ENCODE measurements at regions not wholly inside any gene's neighbourhood (a gene's known extent, or its start where the extent isn't known, plus 50 kb on each side); places are given as distances from the start of the nearest gene placed in this dataset.

- Histone ChIP-seq H3K27me3 (ENCODE audit: insufficient read depth, low read length) (no peaks in the 10 kb centered on the region), H3K4me3 (replicated peaks in 1 of 2; ENCODE audit: low read depth in 1 of 2, low read length in 2 of 2) (no peak overlapping the region), H3K36me3 (ENCODE audit: control insufficient read depth in 1 of 2, insufficient read depth in 2 of 2, low read length in 2 of 2) (no peaks in the 10 kb centered on the region), H3K4me2 (ENCODE audit: low read length) (no peak overlapping the region), H4K20me1 (ENCODE audit: insufficient read depth) (no peaks in the 10 kb centered on the region), H3K9me2 (ENCODE audit: insufficient read depth) (no peaks in the 10 kb centered on the region), H3K9me3 (ENCODE audit: control insufficient read depth in 1 of 2, insufficient read depth in 1 of 2, low read depth in 1 of 2, low read length in 2 of 2) (no peaks in the 10 kb centered on the region), H2AFZ (ENCODE audit: low read depth, low read length, poor library complexity, severe bottlenecking) (no peak overlapping the region), H3K27ac (ENCODE audit: low read depth, low read length) (no peak overlapping the region), H3K4me1 (ENCODE audit: control insufficient read depth in 1 of 2, insufficient read depth in 2 of 2, low read length in 2 of 2) (no peaks in the 10 kb centered on the region), H3K9ac (ENCODE audit: low read length) (no peak overlapping the region), H3K79me2 (ENCODE audit: insufficient read depth, low read length) (no peaks in the 10 kb centered on the region)
- POLR2A ChIA-PET = no interaction called here
- CTCF ChIA-PET = no interaction called here
- TF ChIP-seq POLR2A (IDR thresholded peaks at IDR 0.05; ENCODE audit: borderline replicate concordance, extremely low read depth, insufficient read depth, insufficient read length) (no peak), EZH2phosphoT487 (IDR thresholded peaks at IDR 0.05; ENCODE audit: borderline replicate concordance) (no peak), SIN3A (IDR thresholded peaks at IDR 0.05; ENCODE audit: low read depth) (no peak), ZNF274 (IDR thresholded peaks at IDR 0.05; ENCODE audit: low read depth, low read length) (no peak), RAD21 (IDR thresholded peaks at IDR 0.05; ENCODE audit: low read depth) (no peak), CEBPB (IDR thresholded peaks at IDR 0.05; ENCODE audit: low read depth) (no peak), TCF7L2 (IDR thresholded peaks at IDR 0.05; ENCODE audit: borderline replicate concordance, extremely low read depth, insufficient read depth, insufficient read length) (no peak), ZBTB33 (IDR thresholded peaks at IDR 0.05; ENCODE audit: extremely low read depth, insufficient replicate concordance, low read length) (no peak), REST (IDR thresholded peaks at IDR 0.05; ENCODE audit: low read depth) (no peak), ZFX (IDR thresholded peaks at IDR 0.05) (no peak), MAX (IDR thresholded peaks at IDR 0.05) (no peak), EGR1 (IDR thresholded peaks at IDR 0.05; ENCODE audit: low read depth) (no peak), EZH2 (IDR thresholded peaks at IDR 0.05) (no peak), SRF (IDR thresholded peaks at IDR 0.05; ENCODE audit: low read depth) (no peak), CTCF (IDR thresholded peaks at IDR 0.05 in 2 of 3, conservative IDR thresholded peaks at IDR 0.05 in 1 of 3; ENCODE audit: borderline replicate concordance in 1 of 3, insufficient read depth in 1 of 3, low read depth in 2 of 3, low read length in 2 of 3) (no peak)
- intact Hi-C loops (cut with micrococcal nuclease) = no loop called here
- no TSS peak for BruUV-seq (replicated peaks)
- no peak for ATAC-seq
- RAD21 ChIA-PET (ENCODE audit: low non-redundant PET in 1 of 2, low total read pairs in 2 of 2, uncharacterized antibody in 2 of 2, unreplicated experiment in 2 of 2) = no interaction called here
- DNase-seq (ENCODE audit: low read depth, low spot score) = no peak
These were observed 1574.2 kb upstream of the ACVR2A start for GRCh38 chr2:146270618-146271017.
